Activated gamma-delta T cell treated with Interleukin-2 at 50 U/mL for 16 hours (primary cell): ENCODE measurements at regions not wholly inside any gene's neighbourhood (a gene's known extent, or its start where the extent isn't known, plus 50 kb on each side); places are given as distances from the start of the nearest gene placed in this dataset.
"Not testable (repeated sequence)": the region's sequence is repeated elsewhere in the genome, so short reads cannot be mapped to it uniquely, and the experiment has no call there.

Experiments
- DNase-seq: peaks from one replicate; pipeline ENCODE4 v3.0.0-alpha.2; 2020

GRCh38 chr16:85447693-85448313 is 165.3 kb upstream of the GSE1 start:
- no peak for DNase-seq

GRCh38 chr16:85448557-85449190 is 164.4 kb upstream of the GSE1 start:
- peak; percentile 76 for DNase-seq

GRCh38 chr16:85449191-85449884 is 163.8 kb upstream of the GSE1 start:
- DNase-seq, result no peak

GRCh38 chr16:85449885-85450245 is 163.3 kb upstream of the GSE1 start:
- no peak for DNase-seq

GRCh38 chr16:85451142-85451541 is 162.0 kb upstream of the GSE1 start:
- DNase-seq, result not testable (repeated sequence)

GRCh38 chr16:85451641-85452363 is 161.3 kb upstream of the GSE1 start:
- no peak for DNase-seq

- no peak for DNase-seq
Observed at GRCh38 chr16:85452364-85453193, 160.5 kb upstream of the GSE1 start.

GRCh38 chr16:85453194-85453678 is 159.9 kb upstream of the GSE1 start:
- no peak for DNase-seq

- DNase-seq, result no peak
Observed at GRCh38 chr16:85453703-85454102, 159.4 kb upstream of the GSE1 start.

GRCh38 chr16:85454171-85454872 is 158.8 kb upstream of the GSE1 start:
- no peak for DNase-seq

GRCh38 chr16:85455534-85455933 is 157.6 kb upstream of the GSE1 start:
- no peak for DNase-seq

GRCh38 chr16:85457366-85457765 is 155.8 kb upstream of the GSE1 start:
- no peak for DNase-seq

- no peak for DNase-seq
Observed at GRCh38 chr16:85458968-85459367, 154.2 kb upstream of the GSE1 start.

- DNase-seq, result no peak
Observed at GRCh38 chr16:85459529-85460251, 153.4 kb upstream of the GSE1 start.

GRCh38 chr16:85460252-85461021 is 152.7 kb upstream of the GSE1 start:
- no peak for DNase-seq

- DNase-seq, result no peak
Observed at GRCh38 chr16:85461022-85461813, 151.9 kb upstream of the GSE1 start.

GRCh38 chr16:85461814-85462713 is 151.1 kb upstream of the GSE1 start:
- peak; percentile 17 for DNase-seq
